Ovary (tissue), 7 donors: ENCODE measurements at regions not wholly inside any gene's neighbourhood (a gene's known extent, or its start where the extent isn't known, plus 50 kb on each side); places are given as distances from the start of the nearest gene placed in this dataset.

ENCODE experiments used
- DNase-seq, 5 donors: peaks; one replicate each; pipeline ENCODE4 v3.0.0-alpha.2; 2019 to 2020
- H3K27ac ChIP-seq, 2 donors: fragments of 200-600 bp; one replicate each; pipeline versions ENCODE4 v1.5.1 to v1.8.0; 2019 to 2022
- H3K27me3 ChIP-seq: fragments of 200-600 bp; one replicate; pipeline ENCODE4 v1.8.0; 2022
- H3K36me3 ChIP-seq: fragments of 200-600 bp; sonication (generic); one replicate; pipeline ENCODE4 v1.5.1; 2019
- H3K4me1 ChIP-seq: one replicate; pipeline ENCODE4 v1.8.1; 2013; ENCODE audit warnings: mild to moderate bottlenecking, moderate library complexity; ENCODE audit not compliant: insufficient read depth
- H3K4me3 ChIP-seq: fragments of 200-600 bp; sonication (generic); one replicate; pipeline ENCODE4 v1.5.1; 2017
- H3K9me3 ChIP-seq, 2 donors: fragments of 200-600 bp in 1 of 2; sonication (generic) in 1 of 2; one replicate each; pipeline versions ENCODE4 v1.5.1 to v1.8.1; 2013 to 2019; ENCODE audit warnings: mild to moderate bottlenecking in 1 of 2, moderate library complexity in 1 of 2
- CTCF ChIP-seq, 3 donors: fragments of 450-650 bp in 2 of 3; fragments of 200-600 bp in 1 of 3; IDR thresholded peaks; one replicate each; pipeline versions ENCODE4 v1.5.1 to v1.8.0; 2016 to 2022; ENCODE audit warnings: antibody characterized with exemption in 3 of 3, mild to moderate bottlenecking in 1 of 3
- EP300 ChIP-seq: sonication (generic); formaldehyde crosslinking; IDR thresholded peaks from one replicate; pipeline ENCODE4 v1.6.1; 2017; ENCODE audit warnings: antibody characterized with exemption
- POLR2A ChIP-seq: fragments of 450-650 bp; IDR thresholded peaks from one replicate; pipeline ENCODE4 v1.6.1; 2017; ENCODE audit warnings: antibody characterized with exemption, mild to moderate bottlenecking, moderate library complexity
- WGBS, 3 donors: extraction: QIAGEN DNeasy Blood & Tissue Kit in 1 of 3; methylation state at CpG; one replicate each; pipeline versions ENCODE4 v1.1.5 to v1.1.7; 2013 to 2017; 5-methylcytosine and 5-hydroxymethylcytosine counted together
- intact Hi-C, 4 donors: fragments of 100-400 bp; cut with DNase I; formaldehyde crosslinking; loops; one replicate each; pipeline versions ENCODE4 v1.11.0 to v1.15.1; 2022 to 2023
- donor health status: DM: no; HTN: no; CAD: no; lungs with moderate emphysema.
- donor health status: DM: no; HTN: no; CAD: no.
- donor health status: Bipolar disorder and iron deficiency.
- donor health status: DM: no; HTN: no; CAD: no.
- donor health status: DM: yes; HTN: yes; CAD: no.

- Histone ChIP-seq H3K36me3 (no peaks in the 10 kb centered on the region), H3K27ac (no peak overlapping the region), H3K27me3 (no peaks in the 10 kb centered on the region), H3K4me1 (peaks cover 2% of the 10 kb centered on the region), H3K9me3 (no peaks in the 10 kb centered on the region), H3K4me3 (no peak overlapping the region)
- no peak for DNase-seq
- intact Hi-C loops = no loop called here
- TF ChIP-seq CTCF (IDR thresholded peaks at IDR 0.05) = no peak
- TF ChIP-seq POLR2A = no peak
- TF ChIP-seq EP300 = no peak
- WGBS, 3 donors = 71 to 82% (median 79%) methylated on average over 3 of the region's 3 CpGs
Measured at GRCh38 chr1:70674941-70675685, 264.0 kb downstream of the CTH start.

DNA sequence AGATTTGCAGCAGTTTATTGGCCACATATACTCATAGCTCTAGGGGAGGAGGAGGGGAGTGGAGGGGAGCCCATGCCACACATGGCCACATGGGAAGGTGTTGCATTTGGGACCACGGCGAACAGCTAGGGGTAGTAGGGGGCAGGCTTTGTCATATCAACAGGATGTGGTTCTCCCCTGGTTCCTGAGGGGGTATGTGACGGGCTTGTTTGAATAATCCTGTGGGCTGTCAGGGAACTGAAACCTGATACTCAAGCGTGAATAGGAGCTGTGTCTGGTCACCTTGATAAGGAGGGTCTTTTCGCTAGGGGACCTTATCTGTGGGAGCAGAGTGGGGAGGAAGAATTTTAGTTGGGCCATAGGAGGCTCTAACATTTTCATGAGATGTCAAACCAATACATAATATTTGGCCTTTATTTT is 264.7 kb downstream of the CTH start:
- intact Hi-C loops = no loop called here
- H3K27ac ChIP-seq = no peak overlapping the region
- H3K4me1 ChIP-seq = peaks cover 2% of the 10 kb centered on the region
- no peaks in the 10 kb centered on the region for H3K36me3 ChIP-seq
- 70 to 80% (median 73%) methylated on average over 5 of the region's 5 CpGs for WGBS, 3 donors
- DNase-seq = no peak
- TF ChIP-seq EP300 (no peak), CTCF (IDR thresholded peaks at IDR 0.05) (no peak), POLR2A (no peak)
- H3K4me3 ChIP-seq = no peak overlapping the region
- H3K27me3 ChIP-seq = no peaks in the 10 kb centered on the region
- no peaks in the 10 kb centered on the region for H3K9me3 ChIP-seq

DNA sequence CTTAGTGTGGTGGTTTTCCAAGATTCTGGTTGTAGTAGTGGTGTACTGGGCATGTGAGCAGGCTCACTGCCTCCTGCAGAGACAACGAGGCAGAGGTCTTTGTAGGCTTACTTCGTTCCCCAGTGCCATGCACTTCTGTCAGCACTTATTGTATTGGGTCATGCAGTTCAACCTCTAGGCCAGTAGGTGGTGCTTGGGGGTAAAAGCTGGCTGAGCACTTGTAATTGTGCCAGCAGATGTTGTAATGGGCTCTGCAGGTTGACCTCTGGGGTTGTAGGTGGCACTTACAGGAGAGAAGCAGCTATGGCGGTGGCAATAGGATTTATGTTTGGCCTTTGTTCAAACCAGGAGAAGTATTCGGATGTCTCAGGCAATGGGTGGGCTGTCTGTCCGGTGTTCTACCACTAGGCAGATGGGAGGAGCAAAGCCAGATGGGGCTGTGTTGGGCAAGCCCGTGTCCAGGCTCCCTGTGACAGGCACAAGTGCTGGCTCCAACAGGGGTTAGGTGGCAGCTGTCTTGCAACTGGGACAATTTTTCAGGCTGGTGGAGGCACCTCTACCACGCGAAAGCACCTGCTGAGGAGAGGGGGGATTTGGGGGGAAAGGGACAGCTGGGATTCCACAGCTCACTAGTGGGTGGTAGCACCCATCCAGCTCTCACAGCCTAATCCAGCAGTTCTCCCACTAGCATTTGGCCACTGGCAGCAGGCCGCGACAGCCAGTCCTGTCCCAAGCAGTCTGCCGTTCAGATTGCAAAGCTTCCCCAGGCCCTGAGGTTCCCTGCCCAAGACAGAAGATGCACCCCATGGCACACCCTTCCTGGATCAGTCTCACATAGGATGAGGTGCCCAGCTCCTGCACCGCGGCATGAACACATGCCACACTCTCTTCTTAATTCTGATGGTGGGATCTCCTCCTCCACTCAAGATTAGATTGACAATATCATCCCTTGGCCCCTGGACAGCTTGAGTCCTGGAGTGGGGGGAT is 274.5 kb downstream of the CTH start:
- H3K36me3 ChIP-seq = no peaks in the 10 kb centered on the region
- no peak overlapping the region for H3K4me3 ChIP-seq
- 73 to 80% (median 77%) methylated on average over 13 of the region's 13 CpGs for WGBS, 3 donors
- H3K27ac ChIP-seq = no peak overlapping the region
- no peaks in the 10 kb centered on the region for H3K27me3 ChIP-seq
- DNase-seq = peak; percentile 32 to 70 (median 55)
- no peaks in the 10 kb centered on the region for H3K4me1 ChIP-seq
- TF ChIP-seq CTCF (IDR thresholded peaks at IDR 0.05) (peak; percentile 58 to 77 (median 63)), POLR2A (no peak), EP300 (no peak)
- H3K9me3 ChIP-seq = no peaks in the 10 kb centered on the region
- intact Hi-C loops = loop anchor here in 3 of 4 donors (1.0 to 5.0 kb wide), 3 partner anchors 362 to 364 kb away; partner anchors contain the start of gene PTGER3 (in 1 of the 3)

GRCh38 chr1:70688580-70688979 is 277.5 kb downstream of the CTH start:
- Histone ChIP-seq H3K4me3 (no peak overlapping the region), H3K9me3 (no peaks in the 10 kb centered on the region), H3K4me1 (no peaks in the 10 kb centered on the region), H3K36me3 (no peaks in the 10 kb centered on the region), H3K27ac (no peak overlapping the region), H3K27me3 (no peaks in the 10 kb centered on the region)
- DNase-seq = no peak
- intact Hi-C loops = loop anchor here in 1 of 4 donors (5.0 kb wide), 1 partner anchor 359 kb away; the partner anchor contains the start of gene PTGER3
- TF ChIP-seq POLR2A (no peak), EP300 (no peak), CTCF (IDR thresholded peaks at IDR 0.05) (no peak)
- WGBS, 3 donors = 76 to 87% (median 77%) methylated on average over 1 of the region's 1 CpG
